CD4-positive, alpha-beta T cell (primary cell): ENCODE measurements at regions not wholly inside any gene's neighbourhood (a gene's known extent, or its start where the extent isn't known, plus 50 kb on each side); places are given as distances from the start of the nearest gene placed in this dataset.

Source experiments
- ATAC-seq: fragments of 200-7000 bp; cut with Tn5 transposase; one replicate; pipeline ENCODE4 v1.10.0; 2022; ENCODE audit warnings: mild to moderate bottlenecking; ENCODE audit not compliant: poor library complexity
- CTCF ChIA-PET: fragments of 350-600 bp; sonication (Branson Sonifier 250); formaldehyde crosslinking; loops from one replicate; lab custom pipeline; 2021; ENCODE audit warnings: antibody characterized with exemption, inconsistent platforms; lab: Charles Lee
- POLR2A ChIA-PET: fragments of 350-600 bp; sonication (Branson Sonifier 250); formaldehyde crosslinking; loops from one replicate; lab custom pipeline; 2021; ENCODE audit warnings: antibody characterized with exemption, inconsistent platforms; lab: Charles Lee
- DNase-seq, 14 experiments: peaks; one replicate each; pipeline ENCODE4 v3.0.0-alpha.2; 2013 to 2020; ENCODE audit warnings: mixed read lengths in 2 of 14
- H3K27ac ChIP-seq, 2 donors: one replicate each; pipeline versions ENCODE4 v1.5.1 to v1.7.0; 2013; ENCODE audit warnings: low read length in 2 of 2, low read depth in 1 of 2, mild to moderate bottlenecking in 1 of 2
- H3K27me3 ChIP-seq, 2 experiments: 1 replicate in 1 of 2; 2 replicates in 1 of 2; pipeline versions ENCODE4 v1.6.1 to v1.7.0; 2013; ENCODE audit warnings: low read length in 2 of 2, control low read depth in 1 of 2, mild to moderate bottlenecking in 1 of 2, moderate library complexity in 1 of 2; ENCODE audit not compliant: insufficient read depth in 2 of 2, control insufficient read depth in 1 of 2
- H3K36me3 ChIP-seq: one replicate; pipeline ENCODE4 v1.6.1; 2013; ENCODE audit warnings: low read length, control low read depth; ENCODE audit not compliant: insufficient read depth
- H3K4me1 ChIP-seq: one replicate; pipeline ENCODE4 v1.6.1; 2013; ENCODE audit warnings: low read length, control low read depth; ENCODE audit not compliant: insufficient read depth
- H3K4me3 ChIP-seq: one replicate; pipeline ENCODE4 v1.5.1; 2013; ENCODE audit warnings: mild to moderate bottlenecking, low read length, moderate library complexity
- H3K9me3 ChIP-seq, 2 experiments: 1 replicate in 1 of 2; 2 replicates in 1 of 2; pipeline versions ENCODE4 v1.6.1 to v1.7.0; 2013; ENCODE audit warnings: low read length in 2 of 2, mild to moderate bottlenecking in 2 of 2, control low read depth in 1 of 2, moderate library complexity in 1 of 2; ENCODE audit not compliant: control insufficient read depth in 1 of 2, insufficient read depth in 1 of 2
- H3K27ac Mint-ChIP-seq: one replicate; pipeline ENCODE4 v1.8.0; 2020; ENCODE audit warnings: mixed read lengths
- H3K27me3 Mint-ChIP-seq: one replicate; pipeline ENCODE4 v1.8.0; 2021; ENCODE audit warnings: mixed read lengths
- H3K36me3 Mint-ChIP-seq: one replicate; pipeline ENCODE4 v1.8.0; 2021; ENCODE audit warnings: low read depth, mixed read lengths
- H3K4me1 Mint-ChIP-seq: one replicate; pipeline ENCODE4 v1.8.0; 2021; ENCODE audit warnings: low read depth, mixed read lengths
- H3K4me3 Mint-ChIP-seq: one replicate; pipeline ENCODE4 v1.8.0; 2020; ENCODE audit warnings: mild to moderate bottlenecking, mixed read lengths
- H3K9me3 Mint-ChIP-seq: one replicate; pipeline ENCODE4 v1.8.0; 2020; ENCODE audit warnings: mixed read lengths
- CTCF ChIP-seq: fragments of 200-600 bp; IDR thresholded peaks from one replicate; pipeline ENCODE4 v1.8.0; 2022; ENCODE audit warnings: antibody characterized with exemption, mild to moderate bottlenecking
- intact Hi-C, 2 experiments: fragments of 100-400 bp; cut with DNase I in 1 of 2; cut with micrococcal nuclease in 1 of 2; formaldehyde crosslinking; loops; one replicate each; pipeline versions ENCODE4 v1.15.1 to v1.9.0; 2023 to 2025; cut with DNase I, micrococcal nuclease

DNA sequence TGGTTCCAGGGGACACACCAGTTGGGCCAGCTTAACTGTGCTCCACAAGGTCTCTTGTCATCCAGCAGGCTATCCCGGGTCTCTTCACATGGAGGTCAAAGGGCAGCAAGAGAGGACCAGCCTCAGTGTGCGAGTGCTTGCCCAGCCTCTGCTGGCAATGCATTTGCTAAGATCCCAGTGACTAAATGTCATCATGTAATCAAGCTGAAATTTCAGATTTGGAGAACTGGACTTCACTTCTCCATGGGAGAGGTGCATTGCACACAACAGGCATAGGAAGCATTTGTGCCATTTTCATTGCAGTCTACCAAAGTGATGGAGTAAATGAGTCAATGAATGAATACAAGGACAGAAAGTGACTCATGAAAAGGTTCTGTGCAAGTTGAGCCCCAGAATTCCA is 51.2 kb upstream of the KDM8 start:
- H3K4me3 Mint-ChIP-seq, result no peak overlapping the region
- H3K27ac Mint-ChIP-seq, result no peak overlapping the region
- no peaks in the 10 kb centered on the region for H3K9me3 Mint-ChIP-seq
- ChIA-PET CTCF (interaction anchor here (1.4 to 1.5 kb wide), 2 partner anchors 19 to 216 kb away, joined by 3 to 4 read pairs; no protein-coding TSS in a partner anchor), POLR2A (interaction anchor here (1.0 kb wide), 1 partner anchor 19 kb away, joined by 5 read pairs; no protein-coding TSS in a partner anchor)
- DNase-seq, result no peak
- no peak for TF ChIP-seq CTCF
- H3K27me3 ChIP-seq, result no peaks in the 10 kb centered on the region
- H3K27ac ChIP-seq, result no peak overlapping the region
- ATAC-seq, result no peak
- peaks cover 9% of the 10 kb centered on the region for H3K4me1 ChIP-seq
- no peak overlapping the region for H3K4me3 ChIP-seq
- H3K36me3 ChIP-seq, result no peaks in the 10 kb centered on the region
- H3K9me3 ChIP-seq, result no peaks in the 10 kb centered on the region
- intact Hi-C loops, result no loop called here
- H3K27me3 Mint-ChIP-seq, result no peaks in the 10 kb centered on the region
- no peaks in the 10 kb centered on the region for H3K36me3 Mint-ChIP-seq
- peaks cover 14% of the 10 kb centered on the region for H3K4me1 Mint-ChIP-seq

DNA sequence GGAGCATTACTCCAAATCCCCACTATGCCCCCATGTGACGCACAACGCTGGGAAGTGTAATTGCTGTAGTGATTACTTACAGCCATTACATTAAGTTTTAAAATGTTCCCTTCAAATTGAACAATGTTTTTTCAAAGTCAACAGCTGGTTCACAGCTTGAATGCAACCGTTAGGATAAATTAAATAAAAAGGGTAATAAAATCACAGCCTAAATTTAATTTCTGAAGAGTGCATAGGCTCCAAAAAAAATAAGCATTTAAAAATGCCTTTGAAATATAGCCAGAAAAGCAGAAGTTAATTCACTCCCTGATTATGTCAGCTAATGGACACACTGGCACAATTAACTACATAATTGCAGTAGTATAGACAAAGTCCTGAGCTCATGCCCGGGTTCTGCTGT is 50.5 kb upstream of the KDM8 start:
- no peak overlapping the region for H3K27ac Mint-ChIP-seq
- Histone ChIP-seq H3K9me3 (no peaks in the 10 kb centered on the region), H3K4me3 (no peak overlapping the region), H3K4me1 (peaks cover 9% of the 10 kb centered on the region), H3K27me3 (no peaks in the 10 kb centered on the region), H3K27ac (no peak overlapping the region), H3K36me3 (no peaks in the 10 kb centered on the region)
- CTCF ChIA-PET, result interaction anchor here (1.0 to 5.8 kb wide), 3 partner anchors 18 to 215 kb away, joined by 3 to 33 read pairs (median 5); no protein-coding TSS in a partner anchor
- H3K27me3 Mint-ChIP-seq, result no peaks in the 10 kb centered on the region
- TF ChIP-seq CTCF, result no peak
- intact Hi-C loops, result no loop called here
- no peaks in the 10 kb centered on the region for H3K9me3 Mint-ChIP-seq
- H3K36me3 Mint-ChIP-seq, result no peaks in the 10 kb centered on the region
- peaks cover 14% of the 10 kb centered on the region for H3K4me1 Mint-ChIP-seq
- H3K4me3 Mint-ChIP-seq, result no peak overlapping the region
- no peak for DNase-seq
- no peak for ATAC-seq
- POLR2A ChIA-PET, result interaction anchor here (1.0 to 1.2 kb wide), 2 partner anchors 19 to 21 kb away, joined by 4 to 5 read pairs; no protein-coding TSS in a partner anchor
